ENCODE measurements at regions not wholly inside any gene's neighbourhood (a gene's known extent, or its start where the extent isn't known, plus 50 kb on each side); places are given as distances from the start of the nearest gene placed in this dataset.

DNA sequence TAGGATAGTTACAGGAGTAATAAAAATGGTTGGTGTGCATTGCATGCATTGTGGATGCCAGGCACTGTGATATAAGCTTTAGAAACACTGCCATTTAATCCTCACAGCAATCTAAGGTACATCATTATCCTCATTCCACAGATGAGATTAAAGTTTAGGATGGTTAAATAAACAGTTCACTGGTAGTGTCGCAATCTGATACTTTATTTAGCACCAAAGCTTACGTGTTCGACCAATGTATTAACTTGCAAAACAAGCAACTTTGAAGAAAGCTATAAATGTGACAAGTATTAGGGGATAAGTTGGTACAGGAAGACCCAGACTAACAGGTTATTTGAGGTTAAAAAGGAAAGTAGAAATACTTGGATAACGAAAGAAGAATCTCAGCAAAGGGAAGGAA lies 150.5 kb upstream of the ZNF385D start:
- TF ChIP-seq, protein P1, sequence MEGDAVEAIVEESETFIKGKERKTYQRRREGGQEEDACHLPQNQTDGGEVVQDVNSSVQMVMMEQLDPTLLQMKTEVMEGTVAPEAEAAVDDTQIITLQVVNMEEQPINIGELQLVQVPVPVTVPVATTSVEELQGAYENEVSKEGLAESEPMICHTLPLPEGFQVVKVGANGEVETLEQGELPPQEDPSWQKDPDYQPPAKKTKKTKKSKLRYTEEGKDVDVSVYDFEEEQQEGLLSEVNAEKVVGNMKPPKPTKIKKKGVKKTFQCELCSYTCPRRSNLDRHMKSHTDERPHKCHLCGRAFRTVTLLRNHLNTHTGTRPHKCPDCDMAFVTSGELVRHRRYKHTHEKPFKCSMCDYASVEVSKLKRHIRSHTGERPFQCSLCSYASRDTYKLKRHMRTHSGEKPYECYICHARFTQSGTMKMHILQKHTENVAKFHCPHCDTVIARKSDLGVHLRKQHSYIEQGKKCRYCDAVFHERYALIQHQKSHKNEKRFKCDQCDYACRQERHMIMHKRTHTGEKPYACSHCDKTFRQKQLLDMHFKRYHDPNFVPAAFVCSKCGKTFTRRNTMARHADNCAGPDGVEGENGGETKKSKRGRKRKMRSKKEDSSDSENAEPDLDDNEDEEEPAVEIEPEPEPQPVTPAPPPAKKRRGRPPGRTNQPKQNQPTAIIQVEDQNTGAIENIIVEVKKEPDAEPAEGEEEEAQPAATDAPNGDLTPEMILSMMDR (IDR thresholded peaks at IDR 0.05) = no peak
- no peak for TF ChIP-seq POLR2A (IDR thresholded peaks at IDR 0.05)
